Mesothelial cell of epicardium (in vitro differentiated cells): ENCODE measurements at regions not wholly inside any gene's neighbourhood (a gene's known extent, or its start where the extent isn't known, plus 50 kb on each side); places are given as distances from the start of the nearest gene placed in this dataset.

Source experiments
- DNase-seq, 2 experiments: peaks; one replicate each; pipeline ENCODE4 v3.0.0; 2021; ENCODE audit warnings: low spot score in 2 of 2; ENCODE audit not compliant: unreplicated experiment in 2 of 2
- H3K27ac Mint-ChIP-seq: 2 replicates; pipeline ENCODE4 v1.8.0; 2021; ENCODE audit warnings: mixed read lengths
- H3K27me3 Mint-ChIP-seq: 2 replicates; pipeline ENCODE4 v1.8.0; 2021; ENCODE audit warnings: low read depth, mixed read lengths
- H3K36me3 Mint-ChIP-seq: 2 replicates; pipeline ENCODE4 v1.8.0; 2021; ENCODE audit warnings: mixed read lengths
- H3K4me1 Mint-ChIP-seq: 2 replicates; pipeline ENCODE4 v1.8.0; 2021; ENCODE audit warnings: mixed read lengths
- H3K4me3 Mint-ChIP-seq: 2 replicates; pipeline ENCODE4 v1.8.0; 2021; ENCODE audit warnings: mild to moderate bottlenecking, moderate library complexity, mixed read lengths
- H3K9me3 Mint-ChIP-seq: 2 replicates; pipeline ENCODE4 v1.8.0; 2021; ENCODE audit warnings: mixed read lengths
- CTCF ChIP-seq: fragments of 200-600 bp; sonication (generic); IDR thresholded peaks from one replicate; pipeline ENCODE4 v1.5.0; 2021; ENCODE audit warnings: antibody characterized with exemption; ENCODE audit not compliant: unreplicated experiment

- Mint-ChIP-seq H3K4me3 (no peak overlapping the region), H3K27me3 (no peaks in the 10 kb centered on the region), H3K36me3 (no peaks in the 10 kb centered on the region), H3K9me3 (no peaks in the 10 kb centered on the region), H3K4me1 (peaks cover 53% of the 10 kb centered on the region), H3K27ac (no peak overlapping the region)
- TF ChIP-seq CTCF: no peak
- no peak for DNase-seq
Measured at GRCh38 chr4:141348125-141348524, 127.4 kb downstream of the ZNF330 start.

- H3K27ac Mint-ChIP-seq: no peak overlapping the region
- no peaks in the 10 kb centered on the region for H3K9me3 Mint-ChIP-seq
- H3K27me3 Mint-ChIP-seq: no peaks in the 10 kb centered on the region
Measured at GRCh38 chr4:141348573-141348972, 127.9 kb downstream of the ZNF330 start.

DNA sequence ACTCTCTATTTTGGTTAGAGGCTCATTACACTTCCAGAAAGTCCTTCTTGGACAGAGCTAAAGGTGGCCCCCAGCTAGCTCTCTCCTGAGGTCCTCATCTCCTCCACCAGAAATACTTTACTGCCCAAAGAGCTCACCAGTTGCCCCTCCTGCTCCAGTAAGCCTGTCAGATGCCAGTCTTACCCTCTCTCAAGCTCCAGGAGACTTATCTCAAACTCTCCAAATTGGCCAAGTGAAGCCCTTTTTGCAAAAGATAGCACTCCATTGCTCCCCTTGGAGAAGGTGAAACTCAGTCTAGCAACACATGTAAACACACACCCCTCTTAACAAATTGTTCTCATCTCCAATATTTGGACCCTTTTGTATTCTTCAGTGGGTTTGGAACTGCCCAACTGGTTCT lies 128.5 kb downstream of the ZNF330 start:
- no peaks in the 10 kb centered on the region for H3K9me3 Mint-ChIP-seq
- no peak overlapping the region for H3K4me3 Mint-ChIP-seq
- H3K4me1 Mint-ChIP-seq: peaks cover 58% of the 10 kb centered on the region
- H3K27ac Mint-ChIP-seq: no peak overlapping the region
- DNase-seq: no peak
- H3K36me3 Mint-ChIP-seq: no peaks in the 10 kb centered on the region
- no peaks in the 10 kb centered on the region for H3K27me3 Mint-ChIP-seq
- no peak for TF ChIP-seq CTCF

More at GRCh38 chr4:141348573-141348972, 127.9 kb downstream of the ZNF330 start:
- DNase-seq: no peak
- Mint-ChIP-seq H3K36me3 (no peaks in the 10 kb centered on the region), H3K4me1 (peaks cover 57% of the 10 kb centered on the region), H3K4me3 (no peak overlapping the region)
- no peak for TF ChIP-seq CTCF

DNA sequence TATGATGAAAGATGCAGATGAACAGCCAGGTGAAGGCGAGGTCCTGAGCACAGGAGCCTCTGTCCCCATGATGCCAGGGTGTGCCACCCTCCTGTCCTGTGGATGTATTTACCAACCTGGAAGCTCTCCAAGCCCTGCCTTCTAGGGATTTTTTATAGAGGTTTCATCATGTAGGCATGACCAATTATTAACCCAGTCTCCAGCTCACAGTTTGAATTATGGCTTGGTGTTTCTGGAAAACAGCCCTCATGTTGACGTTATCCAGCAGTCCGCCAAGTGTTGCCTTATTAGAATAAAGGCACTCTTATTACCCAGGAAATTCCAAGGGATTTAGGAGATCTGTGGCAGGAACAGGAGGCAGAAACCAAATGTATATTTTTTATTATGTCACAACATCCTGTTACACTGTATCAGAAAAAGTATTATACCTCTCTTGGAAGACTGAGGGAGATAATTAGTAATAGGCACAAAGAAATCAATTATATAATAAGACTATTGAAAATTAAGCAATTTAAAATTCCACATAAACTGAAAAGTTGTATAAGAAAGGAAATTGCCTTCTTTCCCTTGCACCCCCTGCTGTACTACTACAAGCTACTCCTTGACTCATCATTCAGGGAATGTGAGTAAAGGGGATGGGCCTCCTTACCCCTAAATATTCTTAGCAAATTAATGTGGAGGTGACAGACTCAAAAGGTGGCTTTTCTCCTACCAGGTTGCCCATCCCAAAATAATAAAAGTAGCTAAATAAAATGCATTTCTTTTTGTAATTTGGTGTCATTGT lies 129.6 kb downstream of the ZNF330 start:
- Mint-ChIP-seq H3K27me3 (no peaks in the 10 kb centered on the region), H3K27ac (peak overlapping the region; percentile 68), H3K36me3 (no peaks in the 10 kb centered on the region), H3K4me3 (no peak overlapping the region), H3K9me3 (no peaks in the 10 kb centered on the region), H3K4me1 (peaks cover 55% of the 10 kb centered on the region)
- TF ChIP-seq CTCF: no peak
- no peak for DNase-seq

DNA sequence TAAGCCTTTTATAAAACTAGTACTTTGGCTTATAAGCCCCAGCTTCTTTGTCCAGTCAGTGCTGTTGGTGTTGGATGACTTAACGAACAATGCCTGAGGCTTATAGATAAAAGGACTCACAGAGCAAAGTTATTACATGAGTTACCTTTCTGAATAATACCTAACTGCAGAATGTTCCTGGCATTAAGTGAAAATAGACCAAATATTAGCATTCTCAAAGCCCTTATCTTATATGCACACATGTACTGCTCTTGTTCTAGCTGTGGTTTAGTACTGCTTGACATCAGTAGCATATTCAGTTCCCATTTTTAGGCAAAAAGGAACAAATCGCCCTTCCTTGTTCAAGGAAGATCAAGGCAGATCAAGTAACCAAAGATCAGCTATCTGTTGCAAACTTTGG lies 131.6 kb downstream of the ZNF330 start:
- peaks cover 41% of the 10 kb centered on the region for H3K4me1 Mint-ChIP-seq
- H3K9me3 Mint-ChIP-seq: no peaks in the 10 kb centered on the region
- no peak overlapping the region for H3K4me3 Mint-ChIP-seq
- no peaks in the 10 kb centered on the region for H3K27me3 Mint-ChIP-seq
- H3K36me3 Mint-ChIP-seq: no peaks in the 10 kb centered on the region
- no peak for DNase-seq
- no peak overlapping the region for H3K27ac Mint-ChIP-seq
- TF ChIP-seq CTCF: no peak
